SK-N-SH (cell line): ENCODE measurements at regions not wholly inside any gene's neighbourhood (a gene's known extent, or its start where the extent isn't known, plus 50 kb on each side); places are given as distances from the start of the nearest gene placed in this dataset.
"Not testable (repeated sequence)": the region's sequence is repeated elsewhere in the genome, so short reads cannot be mapped to it uniquely, and the experiment has no call there.

ENCODE experiments used
- CTCF ChIA-PET: fragments of 300-600, 350-600 bp; formaldehyde crosslinking; extraction: SDS; loops from one replicate; lab custom pipeline; 2021; lab: Yijun Ruan, JAX
- POLR2A ChIA-PET: fragments of 350-600 bp; sonication (Branson Sonifier 250); formaldehyde crosslinking; extraction: SDS; loops from one replicate; lab custom pipeline; 2020; ENCODE audit warnings: antibody characterized with exemption, inconsistent platforms; lab: Yijun Ruan, JAX
- DNase-seq: peaks from one replicate; pipeline ENCODE4 v3.0.0; 2012
- H2AFZ ChIP-seq: fragments of 200-600 bp; sonication (generic); 2 replicates; pipeline ENCODE4 v1.8.1; 2016; ENCODE audit warnings: antibody characterized with exemption, mild to moderate bottlenecking, low read depth
- H3F3A ChIP-seq: fragments of 200-600 bp; sonication (generic); replicated peaks from 2 replicates; pipeline ENCODE3; 2016; ENCODE audit warnings: antibody characterized with exemption, mild to moderate bottlenecking; ENCODE audit not compliant: insufficient read depth
- H3K27ac ChIP-seq, 2 experiments: fragments of 200-500 bp in 1 of 2; fragments of 200-600 bp in 1 of 2; sonication (Bioruptor generic) in 1 of 2; sonication (generic), shearing (Covaris generic) in 1 of 2; 2 replicates each; pipeline versions ENCODE4 v1.5.1 to v1.6.1; 2014 to 2016; ENCODE audit warnings: low read depth in 2 of 2, inconsistent platforms in 1 of 2, low read length in 1 of 2, mild to moderate bottlenecking in 1 of 2, mixed read lengths in 1 of 2
- H3K27me3 ChIP-seq: fragments of 200-600 bp; sonication (generic), shearing (Covaris generic); 2 replicates; pipeline ENCODE4 v1.6.1; 2016; ENCODE audit warnings: mixed run types; ENCODE audit not compliant: insufficient read depth
- H3K36me3 ChIP-seq, 2 experiments: fragments of 200-500 bp in 1 of 2; fragments of 200-600 bp in 1 of 2; sonication (Bioruptor generic) in 1 of 2; sonication (generic) in 1 of 2; replicated peaks in 1 of 2; 2 replicates each; pipeline versions ENCODE3 to v1.5.1; 2014 to 2016; ENCODE audit warnings: low read length in 1 of 2, mild to moderate bottlenecking in 1 of 2; ENCODE audit not compliant: insufficient read depth in 2 of 2, control insufficient read depth in 1 of 2
- H3K4me1 ChIP-seq, 2 experiments: fragments of 200-500 bp in 1 of 2; fragments of 200-600 bp in 1 of 2; sonication (Bioruptor generic) in 1 of 2; sonication (generic), shearing (Covaris generic) in 1 of 2; 2 replicates each; pipeline versions ENCODE4 v1.5.1 to v1.6.1; 2014 to 2016; ENCODE audit warnings: low read depth in 1 of 2, low read length in 1 of 2, mixed run types in 1 of 2; ENCODE audit not compliant: insufficient read depth in 2 of 2, control insufficient read depth in 1 of 2
- H3K4me2 ChIP-seq: fragments of 200-600 bp; sonication (generic), shearing (Covaris generic); 2 replicates; pipeline ENCODE4 v1.6.1; 2017; ENCODE audit warnings: mixed run types
- H3K4me3 ChIP-seq, 2 experiments: fragments of 200-500 bp in 1 of 2; fragments of 200-600 bp in 1 of 2; sonication (Bioruptor generic) in 1 of 2; sonication (generic), shearing (Covaris generic) in 1 of 2; 2 replicates each; pipeline versions ENCODE4 v1.5.1 to v1.8.1; 2014 to 2016; ENCODE audit warnings: low read depth in 2 of 2, inconsistent platforms in 1 of 2, low read length in 1 of 2, mild to moderate bottlenecking in 1 of 2, mixed read lengths in 1 of 2, moderate library complexity in 1 of 2
- H3K79me2 ChIP-seq: fragments of 200-600 bp; sonication (generic); 2 replicates; pipeline ENCODE4 v1.8.1; 2017; ENCODE audit warnings: mild to moderate bottlenecking; ENCODE audit not compliant: insufficient read depth
- H3K9ac ChIP-seq: fragments of 200-600 bp; sonication (generic); 2 replicates; pipeline ENCODE4 v1.6.1; 2017; ENCODE audit warnings: mixed run types
- H3K9me2 ChIP-seq: fragments of 200-600 bp; sonication (generic); 2 replicates; pipeline ENCODE4 v1.6.1; 2017; ENCODE audit warnings: mixed run types
- H3K9me3 ChIP-seq: fragments of 200-600 bp; sonication (generic); 2 replicates; pipeline ENCODE4 v1.6.1; 2017; ENCODE audit warnings: mixed run types, mild to moderate bottlenecking, moderate library complexity
- H4K20me1 ChIP-seq: fragments of 200-600 bp; sonication (generic); 2 replicates; pipeline ENCODE4 v1.6.1; 2017; ENCODE audit warnings: mild to moderate bottlenecking, mixed run types; ENCODE audit not compliant: insufficient read depth
- ELF1 ChIP-seq: IDR thresholded peaks from 2 replicates; pipeline ENCODE4 v1.4.0; 2012
- EP300 ChIP-seq, 2 experiments: IDR thresholded peaks; 2 replicates each; pipeline versions ENCODE4 v1.4.0 to v1.6.1; 2012; ENCODE audit warnings: borderline replicate concordance in 1 of 2, low read depth in 1 of 2, low read length in 1 of 2
- FOXM1 ChIP-seq: IDR thresholded peaks from 2 replicates; pipeline ENCODE4 v1.4.0; 2012; ENCODE audit warnings: low read depth, mild to moderate bottlenecking
- GABPA ChIP-seq: IDR thresholded peaks from 2 replicates; pipeline ENCODE4 v1.4.0; 2012; ENCODE audit warnings: low read depth, mild to moderate bottlenecking
- IRF3 ChIP-seq: fragments of 150-350 bp; IDR thresholded peaks from 2 replicates; pipeline ENCODE4 v1.6.1; 2016; ENCODE audit warnings: mild to moderate bottlenecking, low read depth, low read length
- MAX ChIP-seq: IDR thresholded peaks from 2 replicates; pipeline ENCODE4 v1.4.0; 2012; ENCODE audit warnings: low read depth
- NFIC ChIP-seq: IDR thresholded peaks from 2 replicates; pipeline ENCODE4 v1.4.0; 2012; ENCODE audit warnings: borderline replicate concordance
- NRF1 ChIP-seq: IDR thresholded peaks from 2 replicates; pipeline ENCODE4 v1.6.1; 2012; ENCODE audit warnings: low read depth, mild to moderate bottlenecking, low read length
- RAD21 ChIP-seq: IDR thresholded peaks from 2 replicates; pipeline ENCODE4 v1.6.1; 2012; ENCODE audit warnings: mild to moderate bottlenecking, low read length
- RCOR1 ChIP-seq: fragments of 150-350 bp; IDR thresholded peaks from 2 replicates; pipeline ENCODE4 v1.6.1; 2017; ENCODE audit warnings: antibody characterized with exemption, low read length
- REST ChIP-seq: IDR thresholded peaks from 2 replicates; pipeline ENCODE4 v1.6.1; 2012; ENCODE audit warnings: mild to moderate bottlenecking, low read depth, low read length, moderate library complexity
- RFX5 ChIP-seq: IDR thresholded peaks from 2 replicates; pipeline ENCODE4 v1.6.1; 2012; ENCODE audit warnings: mild to moderate bottlenecking, improper control_type of control experiment, low read length
- SIN3A ChIP-seq: IDR thresholded peaks from 2 replicates; pipeline ENCODE4 v1.6.1; 2012; ENCODE audit warnings: low read depth, mild to moderate bottlenecking, low read length, moderate library complexity, borderline replicate concordance
- SMC3 ChIP-seq: IDR thresholded peaks from 2 replicates; pipeline ENCODE4 v1.6.1; 2012; ENCODE audit warnings: low read depth, low read length, improper control_type of control experiment
- TEAD4 ChIP-seq: IDR thresholded peaks from 2 replicates; pipeline ENCODE4 v1.4.0; 2012; ENCODE audit warnings: mild to moderate bottlenecking, borderline replicate concordance; ENCODE audit not compliant: insufficient read depth
- USF1 ChIP-seq: IDR thresholded peaks from 2 replicates; pipeline ENCODE4 v1.4.0; 2012; ENCODE audit warnings: low read depth, borderline replicate concordance
- WGBS: methylation state at CpG from one replicate; pipeline ENCODE4 v1.1.6; 2017; ENCODE audit warnings: low lambda C conversion rate; 5-methylcytosine and 5-hydroxymethylcytosine counted together
- TF ChIP-seq, protein P1 (sequence below): fragments of 200-600 bp; sonication (generic); IDR thresholded peaks from 2 replicates; pipeline ENCODE4 v1.6.1; 2017; ENCODE audit warnings: antibody characterized with exemption, mild to moderate bottlenecking, moderate library complexity

GRCh38 chr17:11150906-11151511, 90.0 kb upstream of the SHISA6 start:
- CTCF ChIA-PET = not testable (repeated sequence)

GRCh38 chr17:11144358-11145233, 96.4 kb upstream of the SHISA6 start:
- Histone ChIP-seq H2AFZ (no peak overlapping the region), H4K20me1 (no peaks in the 10 kb centered on the region), H3K4me3 (peak overlapping the region in 1 of 2 experiments; percentile 43; a peak in 1 of 4 replicates), H3K27ac (no peak overlapping the region), H3K9ac (no peak overlapping the region), H3K9me3 (no peaks in the 10 kb centered on the region), H3K9me2 (no peaks in the 10 kb centered on the region), H3F3A (no peaks in the 10 kb centered on the region), H3K36me3 (no peaks in the 10 kb centered on the region), H3K79me2 (no peaks in the 10 kb centered on the region), H3K4me2 (no peak overlapping the region), H3K4me1 (no peaks in the 10 kb centered on the region), H3K27me3 (no peaks in the 10 kb centered on the region)
- TF ChIP-seq RCOR1 = no peak
- TF ChIP-seq NFIC = no peak
- TF ChIP-seq EP300 (IDR thresholded peaks at IDR 0.05; ENCODE audit: borderline replicate concordance in 1 of 2, low read depth in 1 of 2, low read length in 1 of 2) = no peak
- no peak for TF ChIP-seq IRF3
- TF ChIP-seq, protein P1, sequence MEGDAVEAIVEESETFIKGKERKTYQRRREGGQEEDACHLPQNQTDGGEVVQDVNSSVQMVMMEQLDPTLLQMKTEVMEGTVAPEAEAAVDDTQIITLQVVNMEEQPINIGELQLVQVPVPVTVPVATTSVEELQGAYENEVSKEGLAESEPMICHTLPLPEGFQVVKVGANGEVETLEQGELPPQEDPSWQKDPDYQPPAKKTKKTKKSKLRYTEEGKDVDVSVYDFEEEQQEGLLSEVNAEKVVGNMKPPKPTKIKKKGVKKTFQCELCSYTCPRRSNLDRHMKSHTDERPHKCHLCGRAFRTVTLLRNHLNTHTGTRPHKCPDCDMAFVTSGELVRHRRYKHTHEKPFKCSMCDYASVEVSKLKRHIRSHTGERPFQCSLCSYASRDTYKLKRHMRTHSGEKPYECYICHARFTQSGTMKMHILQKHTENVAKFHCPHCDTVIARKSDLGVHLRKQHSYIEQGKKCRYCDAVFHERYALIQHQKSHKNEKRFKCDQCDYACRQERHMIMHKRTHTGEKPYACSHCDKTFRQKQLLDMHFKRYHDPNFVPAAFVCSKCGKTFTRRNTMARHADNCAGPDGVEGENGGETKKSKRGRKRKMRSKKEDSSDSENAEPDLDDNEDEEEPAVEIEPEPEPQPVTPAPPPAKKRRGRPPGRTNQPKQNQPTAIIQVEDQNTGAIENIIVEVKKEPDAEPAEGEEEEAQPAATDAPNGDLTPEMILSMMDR = peak; percentile 38
- TF ChIP-seq REST = no peak
- TF ChIP-seq RFX5 = no peak
- no peak for TF ChIP-seq ELF1
- no peak for TF ChIP-seq GABPA
- peak; percentile 32; the same call in 1 of the 2 replicates for TF ChIP-seq SMC3
- TF ChIP-seq TEAD4 = no peak
- TF ChIP-seq NRF1 = no peak
- TF ChIP-seq RAD21 = peak; percentile 65
- TF ChIP-seq SIN3A = no peak
- no peak for TF ChIP-seq MAX
- no peak for TF ChIP-seq FOXM1
- TF ChIP-seq USF1 = no peak
- ChIA-PET POLR2A (no interaction called here), CTCF (interaction anchor here (0.6 to 6.1 kb wide), 35 partner anchors 9 to 847 kb away, joined by 3 to 90 read pairs (median 3); no protein-coding TSS in a partner anchor)
- peak; percentile 24 for DNase-seq
- WGBS = 7% methylated on average over 7 of the region's 7 CpGs

More at GRCh38 chr17:11150906-11151511, 90.0 kb upstream of the SHISA6 start:
- H3K4me3 ChIP-seq, DNase-seq, H3K9ac ChIP-seq, POLR2A ChIA-PET, H3K9me3 ChIP-seq, H3K4me1 ChIP-seq, H3F3A ChIP-seq, H4K20me1 ChIP-seq, H3K27ac ChIP-seq, H3K36me3 ChIP-seq, H3K4me2 ChIP-seq, H3K79me2 ChIP-seq, H2AFZ ChIP-seq, H3K27me3 ChIP-seq, H3K9me2 ChIP-seq: not testable (repeated sequence)
- WGBS = 50% methylated on average over 17 of the region's 19 CpGs
